ENCODE measurements at regions not wholly inside any gene's neighbourhood (a gene's known extent, or its start where the extent isn't known, plus 50 kb on each side); places are given as distances from the start of the nearest gene placed in this dataset.
"Not testable (repeated sequence)": the region's sequence is repeated elsewhere in the genome, so short reads cannot be mapped to it uniquely, and the experiment has no call there.

DNA sequence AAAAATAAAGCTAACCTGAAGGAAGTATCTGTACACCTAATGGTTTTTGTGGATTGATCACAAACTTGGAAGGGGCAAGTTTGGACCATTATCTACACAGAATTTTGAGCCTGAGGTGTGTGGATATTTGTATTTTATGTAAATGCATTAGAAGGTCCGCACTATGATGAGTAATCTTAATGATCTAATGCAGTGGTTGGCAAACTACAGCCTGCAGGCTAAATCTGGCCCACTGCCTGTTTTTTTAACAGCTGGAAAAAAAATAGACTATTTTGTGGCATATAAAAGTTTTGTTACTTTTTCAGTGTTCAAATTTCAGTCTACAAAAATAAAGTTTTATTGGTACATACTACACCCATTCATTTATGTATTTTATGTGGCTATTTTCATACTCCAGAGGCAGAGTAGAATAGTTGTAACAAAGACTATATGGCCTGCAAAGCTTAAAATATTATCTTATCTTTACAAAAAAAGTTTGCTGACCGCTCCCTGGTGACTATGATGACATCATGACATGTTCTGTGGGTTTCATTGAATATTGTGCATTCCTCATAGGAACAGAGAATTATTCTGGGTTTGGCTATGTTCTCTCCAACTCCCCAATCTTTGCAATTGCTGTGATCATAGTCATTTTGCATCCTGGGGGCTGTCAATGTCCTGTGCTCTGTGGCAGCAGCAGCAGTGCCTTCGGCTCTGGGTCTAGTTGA is 962.6 kb upstream of the FBXO33 start:
- no peak for DNase-seq

DNA sequence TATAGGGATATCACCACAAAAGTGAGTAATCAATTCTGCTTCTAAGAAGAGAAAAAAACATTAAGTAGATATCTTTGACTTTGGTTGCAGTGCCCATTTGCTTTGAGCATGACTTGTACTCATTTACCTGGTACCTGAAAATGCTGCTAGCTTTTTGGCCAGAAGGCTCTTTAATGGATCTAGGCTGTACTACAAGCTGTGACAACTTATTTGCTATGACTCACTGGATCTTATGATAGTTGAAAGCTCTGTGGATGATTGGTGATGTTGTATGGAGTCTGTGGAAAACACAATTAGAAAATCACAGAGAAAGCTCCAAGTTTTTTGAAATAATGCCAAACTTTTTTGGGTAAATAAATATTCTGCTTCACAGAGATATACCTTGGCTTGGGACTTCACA is 960.9 kb upstream of the FBXO33 start:
- DNase-seq, result no peak

DNA sequence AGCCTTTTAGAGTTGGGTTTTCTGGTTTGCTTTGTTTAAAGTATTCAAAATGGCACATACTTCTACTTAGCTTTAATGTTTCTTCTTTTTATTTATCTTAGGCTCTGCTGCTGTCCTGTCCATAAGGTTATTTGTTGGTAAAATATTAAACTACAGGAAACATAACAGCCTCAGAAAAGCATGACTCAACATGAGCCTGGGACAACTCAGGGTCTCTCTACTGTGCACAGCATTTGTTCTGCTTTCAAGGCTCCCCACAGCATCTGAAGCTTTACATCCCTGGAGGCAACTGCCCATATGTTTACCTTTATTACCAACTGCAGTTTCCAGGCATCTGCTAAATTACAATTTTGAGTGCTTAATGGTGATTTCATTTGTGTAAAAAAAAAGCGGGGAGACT is 954.2 kb upstream of the FBXO33 start:
- no peak for DNase-seq

DNA sequence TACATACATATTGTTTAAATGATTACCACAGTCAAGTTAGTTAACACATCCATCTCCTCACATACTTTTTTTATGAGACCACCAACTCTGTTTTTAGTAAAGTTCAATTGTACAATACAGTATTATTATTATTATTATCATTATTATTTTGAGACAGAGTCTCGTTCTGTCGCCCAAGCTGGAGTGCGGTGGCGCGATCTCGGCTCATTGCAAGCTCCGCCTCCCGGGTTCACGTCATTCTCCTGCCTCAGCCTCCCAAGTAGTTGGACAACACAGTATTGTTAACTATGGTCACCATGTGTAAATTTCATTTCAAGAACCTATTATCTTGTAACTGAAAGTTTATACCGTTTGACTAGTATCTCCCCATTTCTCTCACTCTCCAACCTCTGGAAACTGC is 942.0 kb upstream of the FBXO33 start:
- no peak for DNase-seq

DNA sequence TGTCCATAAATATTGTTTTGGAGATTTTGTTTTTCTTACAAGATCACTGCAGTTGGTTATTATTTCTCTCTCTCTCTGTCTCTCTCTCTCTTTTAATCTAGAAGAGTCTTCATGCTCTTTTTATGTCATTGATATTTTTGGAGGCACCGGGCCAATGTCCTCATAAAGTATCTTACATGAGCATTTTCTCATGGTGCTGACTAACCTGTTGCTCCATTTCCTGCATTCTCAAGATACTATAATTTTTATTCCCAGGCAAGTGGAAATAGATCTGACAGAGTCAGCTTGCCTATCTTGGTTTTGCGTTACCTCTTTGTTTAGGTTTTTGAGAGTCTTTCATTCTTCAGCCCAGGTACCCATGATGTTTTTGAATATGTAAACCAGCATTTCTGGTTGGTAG is 938.8 kb upstream of the FBXO33 start:
- DNase-seq, result no peak

DNA sequence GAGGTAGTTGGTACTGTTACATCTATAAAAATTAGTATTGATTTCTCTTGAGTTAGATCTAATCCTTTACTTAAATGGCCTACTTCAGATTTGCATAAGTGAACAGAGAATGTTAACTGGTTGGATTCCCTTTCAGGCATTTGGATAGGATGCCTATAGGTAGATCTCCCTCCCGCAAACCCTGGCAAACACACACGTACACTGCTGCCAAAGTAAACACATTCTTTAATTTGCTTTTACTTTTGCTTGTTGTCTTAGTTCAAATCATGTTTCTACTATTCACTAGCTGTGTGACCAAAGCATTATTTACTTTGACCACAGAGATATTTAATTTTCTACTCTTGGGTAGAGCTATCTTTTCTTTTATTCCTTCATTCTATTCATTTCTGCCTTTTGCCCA is 936.1 kb upstream of the FBXO33 start:
- no peak for DNase-seq

DNA sequence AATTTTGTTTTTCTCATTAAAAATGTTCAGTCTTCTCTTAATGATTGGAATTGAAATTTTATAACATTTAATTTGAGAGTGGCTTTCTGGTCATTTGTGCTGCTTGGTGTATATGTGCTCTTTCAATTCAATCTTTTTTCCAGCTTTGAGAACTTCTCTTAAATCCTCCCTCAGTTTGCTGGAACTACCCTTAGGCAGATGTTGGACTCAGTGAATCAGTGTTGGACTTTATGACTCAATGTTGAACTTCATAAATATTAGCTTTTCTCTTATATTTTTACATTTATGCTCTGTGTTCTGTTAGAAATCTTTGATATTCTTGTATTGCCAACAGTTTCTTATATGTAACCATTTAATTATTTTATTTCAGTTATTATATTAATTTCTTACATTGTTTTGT is 935.5 kb upstream of the FBXO33 start:
- DNase-seq, result no peak

DNA sequence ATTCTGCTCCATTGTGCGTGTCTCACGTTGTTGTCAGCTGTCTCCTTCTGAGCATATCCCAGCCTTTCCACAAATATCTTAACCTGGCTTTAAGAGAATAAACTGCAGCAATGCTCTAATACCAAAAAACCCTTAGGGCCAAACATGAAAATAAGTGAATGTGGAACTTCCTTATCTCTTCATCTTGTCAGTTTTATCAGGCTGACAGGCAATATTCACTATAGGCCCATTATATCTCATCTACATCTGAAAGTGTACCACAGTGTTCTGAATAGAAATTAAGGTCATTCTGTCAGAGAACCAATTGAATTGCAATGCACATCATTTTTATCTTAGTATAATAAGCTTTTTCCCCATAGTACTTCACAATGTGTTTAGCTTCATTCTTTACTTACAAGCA is 933.1 kb upstream of the FBXO33 start:
- no peak for DNase-seq

DNA sequence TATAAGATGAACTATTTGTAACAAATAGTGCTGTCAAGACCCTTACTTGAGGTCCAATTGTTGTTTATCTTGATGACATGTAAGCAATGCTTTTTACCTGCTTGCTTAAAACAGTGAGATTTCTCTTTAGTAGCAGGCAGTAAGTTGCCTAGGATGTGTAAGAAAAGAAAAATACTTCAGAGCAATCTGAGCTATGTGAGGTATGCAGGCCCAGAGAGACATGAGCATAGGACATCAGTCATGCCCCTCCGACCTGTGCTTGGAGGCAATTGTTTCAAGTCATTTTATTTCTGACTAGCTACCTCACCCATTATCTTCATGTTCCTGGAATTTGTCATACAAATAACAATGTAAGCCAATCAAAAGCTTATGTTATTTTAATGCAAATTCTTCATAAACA is 930.6 kb upstream of the FBXO33 start:
- no peak for DNase-seq

DNA sequence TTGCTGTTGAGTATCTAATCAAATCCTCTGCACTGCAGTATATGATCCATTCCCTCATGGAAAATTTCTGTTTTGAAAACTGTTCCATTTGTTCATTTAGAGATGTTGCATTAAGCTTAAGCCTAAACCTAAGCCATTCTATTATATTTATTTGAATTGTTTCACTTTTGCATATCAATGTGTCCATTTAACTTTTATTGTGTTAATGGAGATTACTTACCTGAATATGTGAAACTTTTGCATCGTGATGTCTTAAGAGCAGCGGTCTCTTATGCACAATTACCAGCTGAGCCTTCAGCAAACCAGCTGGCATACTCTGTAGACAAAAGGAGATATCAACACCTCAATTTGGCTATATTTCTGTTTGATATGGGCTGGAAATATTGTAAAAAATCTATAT is 922.5 kb upstream of the FBXO33 start:
- no peak for DNase-seq

DNA sequence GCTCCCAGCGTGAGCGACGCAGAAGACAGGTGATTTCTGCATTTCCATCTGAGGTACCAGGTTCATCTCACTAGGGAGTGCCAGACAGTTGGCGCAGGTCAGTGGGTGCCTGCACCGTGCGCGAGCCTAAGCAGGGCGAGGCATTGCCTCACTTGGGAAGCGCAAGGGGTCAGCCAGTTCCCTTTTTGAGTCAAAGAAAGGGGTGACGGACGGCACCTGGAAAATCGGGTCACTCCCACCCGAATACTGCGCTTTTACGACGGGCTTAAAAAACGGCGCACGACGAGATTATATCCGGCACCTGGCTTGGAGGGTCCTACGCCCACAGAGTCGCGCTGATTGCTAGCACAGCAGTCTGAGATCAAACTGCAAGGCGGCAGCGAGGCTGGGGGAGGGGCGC is 915.9 kb upstream of the FBXO33 start:
- not testable (repeated sequence) for DNase-seq

DNA sequence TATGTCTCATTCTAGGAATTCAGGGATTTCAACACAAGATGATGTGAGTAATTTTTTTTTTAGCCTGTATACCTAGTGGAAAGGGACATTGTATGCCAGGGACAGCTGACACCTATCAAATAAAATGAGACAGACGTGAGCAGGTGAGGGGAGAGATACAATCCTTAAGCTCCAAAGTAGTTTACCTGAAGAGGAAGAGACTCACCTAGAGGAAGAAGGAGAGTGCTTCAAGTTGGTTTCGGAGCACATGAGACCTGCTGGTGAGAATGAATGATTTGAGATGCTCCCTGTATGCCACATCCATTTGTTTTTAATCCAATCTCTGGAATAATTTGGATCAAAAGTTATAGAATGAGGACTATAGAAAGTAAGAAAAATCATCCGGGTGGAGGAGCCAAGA is 915.4 kb upstream of the FBXO33 start:
- no peak for DNase-seq

DNA sequence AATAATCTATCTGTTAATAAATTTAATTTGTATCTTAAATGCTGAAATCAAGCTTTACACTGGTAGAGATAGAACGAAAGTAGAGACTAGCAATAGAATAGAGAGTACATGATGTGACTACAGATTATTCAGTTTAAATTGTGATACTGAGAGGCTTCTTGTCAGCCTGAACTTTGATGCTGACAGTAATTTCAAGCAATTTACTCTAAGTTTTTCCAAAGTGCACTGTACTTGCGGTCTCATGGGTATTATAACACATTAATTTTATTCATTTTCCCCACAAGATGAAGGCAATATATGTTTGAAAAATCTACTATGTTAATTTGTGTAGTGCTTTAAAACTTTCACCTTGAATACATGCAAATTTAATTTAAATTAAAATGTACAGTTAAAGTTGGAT is 914.0 kb upstream of the FBXO33 start:
- no peak for DNase-seq

DNA sequence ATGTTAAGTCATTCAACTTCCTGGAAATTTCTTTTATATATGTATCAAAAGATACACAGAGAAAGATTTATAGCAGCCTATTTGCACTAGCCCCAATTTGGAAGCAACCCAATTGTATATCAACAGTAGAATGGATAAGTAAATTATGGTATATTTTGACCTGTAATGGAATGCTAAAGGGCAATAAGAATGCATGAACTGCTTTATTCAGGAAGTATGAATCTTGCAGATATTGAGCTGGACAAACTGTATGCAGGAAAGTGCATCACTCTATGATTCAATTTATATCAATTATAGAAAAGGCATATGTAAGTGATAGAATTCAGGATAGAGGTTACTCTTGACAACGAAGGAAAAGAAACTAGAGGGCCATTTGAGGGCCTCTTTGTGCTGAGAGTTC is 913.1 kb upstream of the FBXO33 start:
- DNase-seq, result no peak

DNA sequence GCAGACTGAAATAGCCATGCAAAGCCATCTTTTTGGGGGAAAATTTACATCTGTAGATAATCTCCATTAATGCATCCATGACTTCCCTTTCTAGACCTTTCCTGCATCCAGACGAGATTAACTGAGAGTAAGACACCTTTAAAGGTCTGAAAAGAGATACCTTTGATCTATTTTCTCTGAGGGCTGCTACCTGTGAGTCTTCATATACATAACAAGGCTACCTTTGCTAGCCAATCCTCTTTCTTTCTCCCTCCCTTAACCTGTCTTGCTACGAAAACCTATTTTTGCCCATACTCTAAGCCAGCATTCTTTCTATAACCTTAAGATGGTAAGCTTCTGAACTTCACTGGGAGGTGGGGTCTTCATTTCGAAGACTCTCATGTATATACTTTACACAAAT is 908.5 kb upstream of the FBXO33 start:
- no peak for DNase-seq

DNA sequence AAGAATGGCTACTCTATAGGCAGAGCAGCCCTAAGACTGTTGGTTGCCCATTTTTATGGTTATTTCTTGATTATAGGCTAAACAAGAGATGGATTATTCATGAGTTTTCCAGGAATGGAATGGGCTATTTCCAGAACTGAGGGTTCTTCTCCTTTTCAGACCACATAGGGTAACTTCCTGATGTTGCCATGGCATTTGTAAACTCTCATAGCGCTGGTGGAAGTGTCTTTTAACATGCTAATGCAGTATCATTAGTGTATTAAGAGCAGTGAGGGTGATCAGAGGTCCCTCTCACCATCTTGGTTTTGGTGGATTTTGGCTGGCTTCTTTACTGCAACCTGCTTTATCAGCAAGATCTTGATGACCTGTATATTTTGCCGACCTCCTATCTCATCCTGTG is 904.6 kb upstream of the FBXO33 start:
- no peak for DNase-seq

DNA sequence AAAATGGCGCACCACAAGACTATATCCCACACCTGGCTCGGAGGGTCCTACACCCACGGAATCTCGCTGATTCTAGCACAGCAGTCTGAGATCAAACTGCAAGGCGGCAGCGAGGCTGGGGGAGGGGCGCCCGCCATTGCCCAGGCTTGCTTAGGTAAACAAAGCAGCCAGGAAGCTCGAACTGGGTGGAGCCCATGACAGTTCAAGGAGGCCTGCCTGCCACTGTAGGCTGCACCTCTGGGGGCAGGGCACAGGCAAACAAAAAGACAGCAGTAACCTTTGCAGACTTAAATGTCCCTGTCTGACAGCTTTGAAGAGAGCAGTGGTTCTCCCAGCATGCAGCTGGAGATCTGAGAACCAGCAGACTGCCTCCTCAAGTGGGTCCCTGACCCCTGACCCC is 894.3 kb upstream of the FBXO33 start:
- DNase-seq, result not testable (repeated sequence)

DNA sequence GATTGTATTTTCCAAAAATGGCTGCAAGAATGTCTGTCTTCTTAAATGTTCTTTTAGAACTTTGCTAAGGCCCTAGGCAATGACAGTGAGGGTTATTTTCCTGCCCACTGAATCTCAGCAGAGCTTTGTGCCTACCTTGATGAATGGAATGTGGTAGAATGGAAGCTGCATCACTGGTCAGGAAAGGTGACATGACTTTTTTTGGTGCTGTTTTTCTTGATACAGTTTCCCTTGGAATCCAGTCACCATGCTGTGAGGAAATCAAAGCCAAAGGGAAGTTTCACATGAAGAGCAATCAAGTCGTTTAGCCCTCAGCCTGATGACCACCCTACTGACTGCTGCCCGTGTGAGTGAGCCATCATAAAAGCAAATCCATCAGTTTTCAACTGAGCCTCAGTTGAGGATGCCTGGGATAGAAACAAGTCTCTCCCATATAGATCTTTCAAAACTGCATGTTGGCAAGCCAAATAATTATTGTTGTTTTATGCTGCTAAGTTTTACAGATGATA is 886.0 kb upstream of the FBXO33 start:
- no peak for DNase-seq

DNA sequence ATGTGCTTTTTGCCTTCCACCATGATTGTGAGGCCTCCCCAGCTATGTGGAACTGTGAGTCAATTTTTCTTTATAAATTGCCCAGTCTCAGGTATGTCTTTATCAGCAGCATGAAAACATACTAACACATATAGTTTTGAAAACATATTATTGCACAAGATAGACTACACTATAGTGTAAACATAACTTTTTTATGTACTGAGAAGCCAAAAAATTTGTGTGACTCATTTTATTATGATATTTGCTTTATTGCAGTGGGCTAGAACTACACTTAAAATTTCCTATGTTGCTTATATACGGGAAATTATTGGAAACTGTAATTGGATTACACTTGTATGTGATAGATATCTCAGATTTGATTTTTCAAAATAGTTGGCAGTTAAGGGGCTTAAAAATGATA is 885.5 kb upstream of the FBXO33 start:
- DNase-seq, result no peak

DNA sequence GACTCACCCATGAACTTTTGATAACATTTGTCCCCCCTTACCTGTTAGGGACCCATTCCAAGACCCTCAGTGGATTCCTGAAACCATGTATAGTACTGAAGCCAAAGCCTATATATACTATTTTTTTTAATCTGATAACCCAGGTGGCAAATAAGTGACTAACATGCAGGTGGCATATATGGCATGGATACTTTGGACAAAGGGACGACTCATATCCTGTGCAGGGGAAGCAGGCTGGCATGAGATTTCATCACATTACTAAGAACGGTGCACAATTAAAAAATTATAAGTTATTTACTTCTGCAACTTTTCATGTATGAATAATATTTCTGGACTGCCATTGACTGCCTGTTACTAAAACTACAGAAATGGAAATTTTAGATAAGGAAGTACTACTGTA is 880.1 kb upstream of the FBXO33 start:
- DNase-seq, result no peak

DNA sequence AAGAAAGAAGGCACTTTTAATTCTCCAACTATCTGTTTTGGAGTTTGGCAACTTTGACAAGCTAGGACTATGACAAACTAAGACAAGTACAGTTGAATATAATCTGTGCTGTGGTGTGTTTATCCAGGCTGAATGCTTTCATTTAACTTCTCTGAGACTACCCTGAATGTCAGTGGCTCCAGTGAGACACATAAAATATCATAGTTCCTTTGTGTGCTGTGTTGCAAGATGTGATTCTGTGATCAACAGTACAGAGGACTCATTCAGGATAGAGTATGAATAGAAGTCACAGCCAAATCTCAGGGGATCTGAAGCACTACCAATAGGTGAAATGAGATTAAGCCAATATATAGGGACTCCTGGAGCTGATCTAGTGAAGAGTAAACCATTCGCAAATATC is 876.9 kb upstream of the FBXO33 start:
- DNase-seq, result no peak

DNA sequence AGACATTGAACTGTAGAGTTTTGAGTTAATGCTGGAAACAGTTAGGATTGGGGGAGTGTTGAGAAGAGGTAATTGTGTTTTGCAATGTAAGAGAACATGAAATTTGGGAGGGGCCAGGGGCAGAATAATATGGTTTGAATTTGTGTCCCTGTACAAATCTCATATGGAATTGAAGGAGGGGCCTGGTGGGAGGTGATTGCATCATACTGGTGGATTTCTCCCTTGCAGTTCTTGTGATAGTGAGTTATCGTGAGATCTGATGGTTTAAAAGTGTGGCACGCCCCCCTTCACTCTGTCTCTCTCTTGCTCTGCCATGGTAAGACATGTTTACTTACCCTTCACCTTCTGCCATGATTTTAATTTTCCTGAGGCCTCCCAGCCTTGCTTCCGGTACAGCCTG is 876.0 kb upstream of the FBXO33 start:
- no peak for DNase-seq

DNA sequence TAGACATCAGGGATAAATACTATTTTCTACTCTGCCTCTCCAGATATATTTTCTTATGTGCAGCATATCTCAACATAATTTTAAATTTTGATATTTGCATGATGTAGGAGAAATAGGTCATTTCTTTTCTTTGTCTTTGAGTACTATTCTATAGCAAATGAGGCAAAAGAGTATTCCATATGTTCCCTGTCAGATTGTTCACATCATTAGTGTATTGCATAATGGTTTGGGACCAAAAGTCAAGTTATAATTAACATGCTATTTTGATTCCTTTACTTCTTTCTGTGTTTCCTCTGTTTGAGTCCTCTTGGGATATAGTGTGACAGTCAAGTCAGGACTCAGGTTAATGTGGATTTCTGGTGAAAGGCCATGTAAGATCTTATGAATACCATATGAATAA is 864.6 kb upstream of the FBXO33 start:
- no peak for DNase-seq

DNA sequence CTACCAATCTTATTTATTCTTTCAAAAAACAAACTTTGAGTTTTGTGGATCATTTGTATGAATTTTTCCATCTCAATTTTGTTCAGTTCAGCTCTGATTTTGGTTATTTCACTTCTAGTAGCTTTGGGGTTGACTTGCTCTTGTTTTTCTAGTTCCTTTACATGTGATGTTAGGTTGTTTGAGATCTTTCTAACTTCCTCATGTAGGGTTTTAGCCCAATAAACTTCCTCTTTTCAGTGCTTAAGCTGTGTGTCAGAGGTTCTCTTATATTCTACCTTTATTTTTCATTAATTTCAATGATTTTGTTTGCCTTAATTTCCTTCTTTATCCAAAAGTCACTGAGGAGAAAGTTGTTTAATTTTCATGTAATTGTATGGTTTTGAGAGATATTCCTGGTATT is 860.4 kb upstream of the FBXO33 start:
- DNase-seq, result no peak

Measured in anterior cingulate cortex (tissue), 58 donors.